ENCODE measurements at regions not wholly inside any gene's neighbourhood (a gene's known extent, or its start where the extent isn't known, plus 50 kb on each side); places are given as distances from the start of the nearest gene placed in this dataset.

- no peak for DNase-seq (ENCODE audit: low read depth in 1 of 2, low spot score in 1 of 2)
- Histone ChIP-seq H3K27me3 (ENCODE audit: insufficient read depth, poor library complexity, severe bottlenecking) (no peaks in the 10 kb centered on the region), H3K4me3 (replicated peaks; ENCODE audit: insufficient read depth, low read length) (no peak overlapping the region), H3K27ac (replicated peaks) (no peak overlapping the region)
- TF ChIP-seq GABPA (IDR thresholded peaks at IDR 0.05; ENCODE audit: low read depth) (no peak), CTCF (IDR thresholded peaks at IDR 0.05; ENCODE audit: insufficient read depth, low read length) (no peak), POLR2AphosphoS5 (IDR thresholded peaks at IDR 0.05; ENCODE audit: low read depth) (no peak), SPI1 (IDR thresholded peaks at IDR 0.05; ENCODE audit: borderline replicate concordance, low read depth) (no peak), REST (IDR thresholded peaks at IDR 0.05; ENCODE audit: insufficient replicate concordance, low read depth) (no peak)
Measured at GRCh38 chr20:39716796-39717341, 754.7 kb downstream of the DHX35 start.

- no peak for DNase-seq (ENCODE audit: low read depth in 1 of 2, low spot score in 1 of 2)
- H3K27ac ChIP-seq (replicated peaks): no peak overlapping the region
- H3K27me3 ChIP-seq (ENCODE audit: insufficient read depth, poor library complexity, severe bottlenecking): no peaks in the 10 kb centered on the region
- no peak overlapping the region for H3K4me3 ChIP-seq (replicated peaks; ENCODE audit: insufficient read depth, low read length)
- TF ChIP-seq POLR2AphosphoS5 (IDR thresholded peaks at IDR 0.05; ENCODE audit: low read depth): no peak
- no peak for TF ChIP-seq GABPA (IDR thresholded peaks at IDR 0.05; ENCODE audit: low read depth)
- TF ChIP-seq SPI1 (IDR thresholded peaks at IDR 0.05; ENCODE audit: borderline replicate concordance, low read depth): no peak
- no peak for TF ChIP-seq CTCF (IDR thresholded peaks at IDR 0.05; ENCODE audit: insufficient read depth, low read length)
- no peak for TF ChIP-seq REST (IDR thresholded peaks at IDR 0.05; ENCODE audit: insufficient replicate concordance, low read depth)
Measured at GRCh38 chr20:39713076-39713840, 751.1 kb downstream of the DHX35 start.

GRCh38 chr20:39706184-39706663 is 744.1 kb downstream of the DHX35 start:
- Histone ChIP-seq H3K27ac (replicated peaks) (no peak overlapping the region), H3K27me3 (ENCODE audit: insufficient read depth, poor library complexity, severe bottlenecking) (no peaks in the 10 kb centered on the region), H3K4me3 (replicated peaks; ENCODE audit: insufficient read depth, low read length) (no peak overlapping the region)
- TF ChIP-seq POLR2AphosphoS5 (IDR thresholded peaks at IDR 0.05; ENCODE audit: low read depth) (no peak), SPI1 (IDR thresholded peaks at IDR 0.05; ENCODE audit: borderline replicate concordance, low read depth) (no peak), CTCF (IDR thresholded peaks at IDR 0.05; ENCODE audit: insufficient read depth, low read length) (no peak), REST (IDR thresholded peaks at IDR 0.05; ENCODE audit: insufficient replicate concordance, low read depth) (no peak), GABPA (IDR thresholded peaks at IDR 0.05; ENCODE audit: low read depth) (no peak)
- DNase-seq (ENCODE audit: low read depth in 1 of 2, low spot score in 1 of 2): no peak
